ENCODE measurements at regions not wholly inside any gene's neighbourhood (a gene's known extent, or its start where the extent isn't known, plus 50 kb on each side); places are given as distances from the start of the nearest gene placed in this dataset.

GRCh38 chr12:108065069-108065468 lies 64.0 kb upstream of the WSCD2 start:
- H3K4me3 ChIP-seq (replicated peaks; ENCODE audit: low read depth, low read length), result no peak overlapping the region
- no peak for DNase-seq (ENCODE audit: extremely low read depth, low read depth)
- TF ChIP-seq, protein P1, sequence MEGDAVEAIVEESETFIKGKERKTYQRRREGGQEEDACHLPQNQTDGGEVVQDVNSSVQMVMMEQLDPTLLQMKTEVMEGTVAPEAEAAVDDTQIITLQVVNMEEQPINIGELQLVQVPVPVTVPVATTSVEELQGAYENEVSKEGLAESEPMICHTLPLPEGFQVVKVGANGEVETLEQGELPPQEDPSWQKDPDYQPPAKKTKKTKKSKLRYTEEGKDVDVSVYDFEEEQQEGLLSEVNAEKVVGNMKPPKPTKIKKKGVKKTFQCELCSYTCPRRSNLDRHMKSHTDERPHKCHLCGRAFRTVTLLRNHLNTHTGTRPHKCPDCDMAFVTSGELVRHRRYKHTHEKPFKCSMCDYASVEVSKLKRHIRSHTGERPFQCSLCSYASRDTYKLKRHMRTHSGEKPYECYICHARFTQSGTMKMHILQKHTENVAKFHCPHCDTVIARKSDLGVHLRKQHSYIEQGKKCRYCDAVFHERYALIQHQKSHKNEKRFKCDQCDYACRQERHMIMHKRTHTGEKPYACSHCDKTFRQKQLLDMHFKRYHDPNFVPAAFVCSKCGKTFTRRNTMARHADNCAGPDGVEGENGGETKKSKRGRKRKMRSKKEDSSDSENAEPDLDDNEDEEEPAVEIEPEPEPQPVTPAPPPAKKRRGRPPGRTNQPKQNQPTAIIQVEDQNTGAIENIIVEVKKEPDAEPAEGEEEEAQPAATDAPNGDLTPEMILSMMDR (IDR thresholded peaks at IDR 0.05; ENCODE audit: low read depth, low read length, missing control alignments), result no peak

GRCh38 chr12:108066583-108067577 lies 62.2 kb upstream of the WSCD2 start:
- no peak overlapping the region for H3K4me3 ChIP-seq (replicated peaks; ENCODE audit: low read depth, low read length)
- TF ChIP-seq, protein P1 (IDR thresholded peaks at IDR 0.05; ENCODE audit: low read depth, low read length, missing control alignments), result no peak
- no peak for DNase-seq (ENCODE audit: extremely low read depth, low read depth)

GRCh38 chr12:108069651-108070165 lies 59.4 kb upstream of the WSCD2 start:
- DNase-seq (ENCODE audit: extremely low read depth, low read depth), result no peak
- no peak overlapping the region for H3K4me3 ChIP-seq (replicated peaks; ENCODE audit: low read depth, low read length)
- TF ChIP-seq, protein P1 (IDR thresholded peaks at IDR 0.05; ENCODE audit: low read depth, low read length, missing control alignments), result no peak

DNA sequence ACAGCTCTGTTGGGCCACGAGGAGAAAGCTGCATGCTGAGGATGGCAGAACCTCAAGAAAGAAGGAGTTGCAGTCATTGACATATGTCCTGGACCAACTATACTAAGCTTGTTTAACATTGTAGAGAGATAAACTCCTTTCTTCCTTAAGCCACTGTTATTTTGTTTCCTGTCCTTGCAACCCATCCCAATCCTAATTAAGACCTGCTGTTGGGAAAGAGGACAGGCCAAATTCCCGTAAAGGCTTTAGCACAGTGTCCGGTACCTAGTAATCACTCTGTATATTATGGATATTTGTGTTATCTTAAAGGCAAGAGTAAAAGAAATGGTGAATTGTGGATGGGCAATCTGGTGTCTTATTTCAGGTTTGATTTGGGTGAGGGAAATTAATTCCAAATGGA lies 53.5 kb upstream of the WSCD2 start:
- TF ChIP-seq, protein P1 (IDR thresholded peaks at IDR 0.05; ENCODE audit: low read depth, low read length, missing control alignments), result no peak
- DNase-seq (ENCODE audit: extremely low read depth, low read depth), result no peak

DNA sequence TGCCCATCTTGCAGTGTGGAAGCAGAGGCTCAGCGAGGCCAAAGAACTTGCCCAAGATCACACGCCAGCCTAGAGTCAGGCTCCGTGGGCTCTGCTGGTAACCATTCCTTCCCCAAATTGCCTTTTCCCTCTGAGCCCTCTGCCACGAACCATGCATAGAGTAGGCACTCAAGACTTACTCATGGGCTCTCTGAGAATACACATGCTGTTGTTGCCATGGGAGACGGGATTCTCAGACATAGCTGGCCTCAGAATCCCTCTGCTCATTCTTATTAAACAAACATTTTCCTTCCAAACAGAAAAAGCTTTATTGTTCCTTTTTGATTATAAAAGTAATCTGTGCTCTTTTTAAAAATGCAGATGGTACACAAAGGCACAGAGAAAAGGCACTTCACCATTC lies 52.5 kb upstream of the WSCD2 start:
- H3K4me3 ChIP-seq (replicated peaks; ENCODE audit: low read depth, low read length), result no peak overlapping the region
- DNase-seq (ENCODE audit: extremely low read depth, low read depth), result no peak
- TF ChIP-seq, protein P1 (IDR thresholded peaks at IDR 0.05; ENCODE audit: low read depth, low read length, missing control alignments), result no peak

More for the DNA sequence above, 53.5 kb upstream of the WSCD2 start:
- no peak overlapping the region for H3K4me3 ChIP-seq (replicated peaks; ENCODE audit: low read depth, low read length)

- TF ChIP-seq, protein P1 (IDR thresholded peaks at IDR 0.05; ENCODE audit: low read depth, low read length, missing control alignments), result no peak
- DNase-seq (ENCODE audit: extremely low read depth, low read depth), result no peak
- H3K4me3 ChIP-seq (replicated peaks; ENCODE audit: low read depth, low read length), result no peak overlapping the region
Measured at GRCh38 chr12:108078428-108078827, 50.7 kb upstream of the WSCD2 start.

All from HFF-Myc (cell line).